HG03108 (cell line): ENCODE measurements at regions not wholly inside any gene's neighbourhood (a gene's known extent, or its start where the extent isn't known, plus 50 kb on each side); places are given as distances from the start of the nearest gene placed in this dataset.

Source experiments
- ATAC-seq: cut with Tn5 transposase; IDR thresholded peaks from one replicate; pipeline ENCODE4 v1.9.1; 2021; ENCODE audit warnings: moderate library complexity; ENCODE audit not compliant: unreplicated experiment

DNA sequence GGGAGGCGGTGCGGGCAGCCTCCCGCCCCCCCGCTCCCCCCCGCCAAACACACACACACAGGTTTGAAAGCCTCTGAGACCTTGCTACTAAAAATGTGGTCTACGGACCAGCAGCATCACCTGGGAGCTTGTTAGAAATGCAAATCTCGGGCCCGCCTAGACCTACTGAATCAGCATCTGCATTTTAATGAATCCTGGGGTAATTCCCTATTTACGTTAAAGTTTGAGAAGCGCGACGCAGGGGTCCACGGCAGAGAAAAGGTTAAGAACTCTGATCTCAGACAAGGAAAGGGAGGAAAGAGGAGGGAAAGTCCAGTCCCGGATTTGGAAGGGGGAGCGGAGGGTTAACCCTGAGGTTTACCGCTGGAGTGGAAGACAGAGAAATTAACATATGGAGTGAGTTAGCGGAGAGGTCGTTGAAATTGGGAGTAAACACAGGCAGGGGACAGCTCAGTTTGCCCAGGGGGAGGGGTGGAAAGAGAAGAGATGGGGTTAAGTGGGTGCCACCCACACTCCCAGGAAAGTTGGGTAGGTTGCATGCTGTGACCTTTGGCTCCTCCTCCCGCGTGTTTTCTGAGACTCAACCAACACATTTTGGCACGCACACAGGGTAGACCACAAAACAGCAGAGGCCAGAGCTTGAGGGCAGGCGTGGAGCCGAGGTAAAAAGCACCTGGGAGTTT lies 483.6 kb downstream of the BCOR start:
- ATAC-seq, result peak; percentile 44

DNA sequence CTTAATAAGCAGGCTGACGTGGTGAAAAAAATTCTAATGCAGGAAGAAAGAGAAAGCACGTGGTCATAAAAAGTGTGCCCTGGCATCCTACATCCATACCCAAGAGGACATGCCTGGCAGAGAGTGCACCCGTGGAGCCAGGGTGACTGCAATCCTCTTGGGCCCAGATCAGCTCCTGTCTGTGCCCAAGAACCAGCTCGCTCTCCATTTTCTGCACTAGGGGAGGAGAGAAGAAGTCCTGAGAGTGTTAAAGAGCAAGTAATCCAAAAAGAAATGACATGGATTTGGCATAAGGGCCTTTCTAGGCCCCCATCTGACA lies 483.1 kb downstream of the BCOR start:
- no peak for ATAC-seq

DNA sequence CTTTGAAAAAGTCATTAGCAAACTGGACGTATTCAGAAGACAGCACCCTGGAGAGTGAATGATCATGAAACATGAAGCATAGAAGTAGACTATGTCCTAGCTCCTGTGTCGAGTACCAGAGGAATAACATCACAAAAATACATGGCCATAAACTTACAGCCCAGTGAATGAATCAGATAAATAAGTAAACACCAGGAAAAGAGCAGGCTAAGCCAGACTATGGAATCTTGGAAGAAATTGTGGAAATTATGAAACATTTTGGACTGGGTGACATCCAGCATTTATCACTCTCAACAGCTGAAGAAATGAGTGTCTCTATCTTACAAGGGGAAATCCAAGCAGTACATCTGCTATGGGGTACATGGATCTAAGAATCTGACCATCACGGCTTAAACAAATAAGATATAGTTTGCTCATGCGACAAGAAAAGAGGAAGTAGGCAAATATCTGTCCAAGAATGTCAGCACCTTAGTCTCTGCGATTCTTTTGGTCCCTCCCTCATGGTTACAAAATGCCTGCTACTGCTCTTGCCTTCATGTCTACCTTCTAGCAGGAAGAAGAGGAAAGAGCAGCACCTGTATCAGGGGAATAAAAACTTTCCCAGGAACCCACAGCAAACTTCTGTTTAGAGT lies 481.5 kb downstream of the BCOR start:
- no peak for ATAC-seq

DNA sequence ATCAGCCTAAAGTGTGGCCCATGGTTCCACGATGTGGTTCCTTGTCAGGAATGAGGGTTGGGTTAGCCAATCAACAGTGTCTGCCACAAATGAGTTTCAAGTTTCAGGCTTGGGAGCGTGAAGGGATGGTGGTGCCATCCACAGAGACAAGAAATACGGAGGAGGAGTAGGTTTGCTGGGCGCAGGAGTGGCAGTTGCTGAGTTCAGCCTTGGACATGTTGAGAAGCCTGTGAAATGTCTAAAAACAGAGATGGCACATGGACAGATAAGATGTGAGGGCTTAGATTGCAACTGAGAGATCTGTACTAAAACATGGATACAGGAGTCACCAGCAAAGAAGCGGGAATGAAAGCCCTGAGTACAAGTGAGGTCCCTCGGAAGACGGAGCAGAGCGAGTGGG lies 481.0 kb downstream of the BCOR start:
- no peak for ATAC-seq

DNA sequence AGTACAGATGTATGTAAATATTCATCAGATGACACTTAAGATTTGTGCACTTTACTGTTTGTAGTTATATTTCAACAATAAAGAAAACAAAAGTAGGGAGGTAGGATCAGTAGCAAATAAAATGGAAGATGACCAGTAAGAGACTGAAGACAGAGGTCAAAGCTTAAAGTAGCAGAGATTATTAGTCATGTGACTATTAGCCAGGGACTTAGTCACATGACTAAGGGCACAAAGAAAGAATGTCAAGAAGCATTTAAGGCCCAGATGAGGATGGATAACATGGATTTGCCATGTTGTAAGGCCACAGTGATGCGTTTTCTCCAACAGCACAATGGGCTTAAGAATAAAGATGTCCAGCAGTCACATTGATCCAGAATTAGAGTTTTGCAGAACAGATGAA lies 479.6 kb downstream of the BCOR start:
- ATAC-seq, result no peak

DNA sequence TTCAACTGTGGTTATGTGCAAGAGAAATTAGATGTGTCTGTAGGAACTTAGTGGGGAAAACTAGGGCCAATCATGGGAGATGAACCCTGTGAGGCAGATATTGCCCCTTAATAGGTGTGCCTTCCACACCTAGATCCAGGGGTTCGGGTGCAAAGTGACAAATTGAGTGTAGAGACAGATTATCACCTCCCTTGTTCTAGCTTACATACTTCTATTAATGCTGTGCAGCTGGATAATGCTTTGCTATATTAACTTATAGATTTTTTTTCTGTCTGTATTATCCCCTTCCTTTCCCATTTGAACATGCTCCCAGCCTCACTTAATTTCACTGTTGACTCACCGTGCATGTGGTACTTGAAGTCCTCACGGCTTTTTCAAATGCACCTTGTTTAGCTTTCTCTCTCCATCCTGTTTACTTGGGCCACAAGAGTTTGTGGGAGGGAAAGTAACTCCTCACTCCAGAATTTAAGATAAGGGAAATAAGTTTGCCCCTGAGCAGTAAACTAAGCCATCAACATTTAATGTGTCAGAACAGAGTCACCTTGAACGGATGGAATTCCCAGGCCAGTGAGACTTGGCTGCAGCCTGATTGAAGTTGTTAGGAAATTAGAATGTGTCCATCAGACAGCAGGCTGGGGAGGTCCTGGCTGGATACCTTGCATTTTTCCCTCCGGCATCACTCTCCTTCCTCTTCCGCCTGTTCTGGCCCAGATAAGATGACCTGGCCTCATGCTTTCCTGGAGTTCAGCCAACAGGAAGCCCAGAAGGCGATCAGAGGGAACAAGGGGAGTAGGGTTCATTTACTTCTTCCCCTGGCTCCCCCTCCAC lies 478.4 kb downstream of the BCOR start:
- ATAC-seq, result no peak

DNA sequence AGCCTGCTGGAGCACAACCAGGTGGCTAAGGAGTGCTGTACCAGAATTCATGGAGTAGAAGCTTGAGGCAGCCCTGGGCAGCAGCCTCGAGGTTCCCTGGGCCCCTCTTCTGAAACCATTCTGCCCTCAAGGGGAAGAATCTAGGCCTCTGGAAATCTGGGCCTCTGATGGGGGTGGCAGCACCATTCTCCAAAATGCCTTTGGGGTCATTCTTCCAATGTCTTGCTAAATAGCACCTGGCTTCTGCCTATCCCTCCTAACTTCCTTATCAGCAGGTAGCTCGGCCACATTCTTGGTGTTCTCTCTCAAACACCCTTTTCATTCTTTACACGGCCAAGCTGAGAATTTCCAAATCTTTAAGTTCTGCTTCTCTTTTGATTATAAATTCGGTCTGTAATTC lies 473.6 kb downstream of the BCOR start:
- no peak for ATAC-seq

DNA sequence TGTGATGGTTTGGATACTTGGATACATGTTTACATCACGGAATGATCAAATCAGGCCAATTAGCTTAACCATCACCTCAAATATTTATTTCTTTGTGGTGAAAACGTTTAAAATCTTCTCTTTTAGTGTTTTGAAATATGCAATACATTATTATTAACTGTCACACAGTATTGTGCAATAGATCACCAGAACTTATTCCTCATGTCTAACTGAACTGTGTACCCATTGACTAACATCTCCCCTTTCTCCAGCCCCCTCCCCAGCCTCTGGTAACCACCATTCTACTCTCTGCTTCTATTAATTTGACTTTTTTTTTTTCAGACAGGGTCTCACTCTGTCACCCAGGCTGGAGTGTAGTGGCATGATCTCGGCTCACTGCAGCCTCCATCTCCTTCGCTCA lies 471.9 kb downstream of the BCOR start:
- ATAC-seq, result no peak

DNA sequence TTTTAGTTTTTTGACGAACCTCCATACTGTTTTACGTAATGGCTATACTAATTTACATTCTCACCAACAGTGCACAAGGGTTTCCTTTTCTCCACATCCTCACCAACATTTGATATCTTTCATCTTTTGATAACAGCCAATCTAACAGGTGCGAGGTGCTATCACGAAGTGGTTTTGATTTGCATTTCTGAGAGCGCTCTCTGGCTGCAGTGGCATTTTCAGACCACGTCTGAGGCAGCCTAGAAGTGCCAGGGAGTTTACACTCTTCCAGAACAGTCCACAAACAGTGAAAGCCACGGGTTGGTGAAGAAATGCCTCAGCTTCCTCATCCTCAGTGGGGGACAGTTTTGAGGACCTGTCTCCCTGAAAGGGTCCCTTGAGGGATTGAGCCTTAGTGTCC lies 471.0 kb downstream of the BCOR start:
- ATAC-seq, result no peak

DNA sequence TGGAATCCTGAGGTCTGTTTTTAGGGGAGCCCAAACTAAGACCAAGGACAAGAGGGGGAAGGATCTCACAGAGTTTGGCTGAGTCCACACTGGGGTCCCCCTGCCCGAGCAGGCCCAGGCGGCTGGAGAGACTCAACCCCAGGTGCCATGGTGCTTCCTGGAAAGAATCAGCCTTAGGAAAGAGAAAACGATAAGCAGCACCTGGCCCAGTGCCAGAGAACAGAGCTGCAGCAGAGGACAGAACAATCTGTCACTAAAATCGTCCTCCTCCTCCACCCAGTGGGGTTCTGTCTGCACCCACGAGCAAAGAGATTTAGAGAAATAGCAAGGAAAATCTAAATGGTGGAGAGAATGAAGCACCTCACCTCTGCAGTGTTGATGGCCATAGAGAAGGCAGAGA lies 470.5 kb downstream of the BCOR start:
- ATAC-seq, result no peak

DNA sequence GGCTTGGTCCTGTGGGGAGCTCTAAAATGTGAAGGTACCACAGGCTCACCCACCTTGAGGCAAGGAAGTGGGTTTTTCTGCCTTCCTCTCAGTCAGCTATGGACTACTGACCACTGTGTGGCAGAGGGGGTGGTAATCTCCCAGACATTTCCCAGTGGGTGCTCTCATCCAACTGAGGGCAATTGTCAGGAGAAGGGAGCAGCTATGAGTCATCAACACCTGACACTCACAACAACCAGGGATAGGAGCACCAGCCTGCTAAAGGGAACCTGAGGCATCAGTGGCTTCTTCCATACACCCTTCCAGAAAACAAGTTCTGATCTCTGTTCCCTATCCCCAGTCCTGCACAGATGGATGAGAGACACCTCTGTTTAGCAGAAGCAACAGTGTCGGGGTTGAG lies 468.8 kb downstream of the BCOR start:
- no peak for ATAC-seq

DNA sequence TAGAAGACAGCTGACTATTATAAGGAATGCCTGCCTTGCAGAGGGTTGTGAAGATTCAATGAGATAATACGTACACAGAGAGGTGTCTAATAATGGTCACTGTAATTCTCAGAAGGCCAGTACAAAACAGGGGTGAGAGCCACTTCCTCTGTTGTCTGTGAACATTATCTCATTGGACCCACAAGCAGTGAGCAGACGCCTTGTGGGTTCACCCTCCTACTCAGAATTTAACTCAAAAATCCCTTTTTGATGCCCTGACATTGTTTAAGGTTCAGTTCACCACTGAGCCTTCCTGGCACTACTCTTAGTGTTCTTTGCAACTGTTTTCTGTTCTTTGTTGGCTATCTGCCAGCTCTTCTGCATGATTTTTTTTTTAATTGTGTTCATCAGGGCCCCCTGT lies 467.4 kb downstream of the BCOR start:
- no peak for ATAC-seq

DNA sequence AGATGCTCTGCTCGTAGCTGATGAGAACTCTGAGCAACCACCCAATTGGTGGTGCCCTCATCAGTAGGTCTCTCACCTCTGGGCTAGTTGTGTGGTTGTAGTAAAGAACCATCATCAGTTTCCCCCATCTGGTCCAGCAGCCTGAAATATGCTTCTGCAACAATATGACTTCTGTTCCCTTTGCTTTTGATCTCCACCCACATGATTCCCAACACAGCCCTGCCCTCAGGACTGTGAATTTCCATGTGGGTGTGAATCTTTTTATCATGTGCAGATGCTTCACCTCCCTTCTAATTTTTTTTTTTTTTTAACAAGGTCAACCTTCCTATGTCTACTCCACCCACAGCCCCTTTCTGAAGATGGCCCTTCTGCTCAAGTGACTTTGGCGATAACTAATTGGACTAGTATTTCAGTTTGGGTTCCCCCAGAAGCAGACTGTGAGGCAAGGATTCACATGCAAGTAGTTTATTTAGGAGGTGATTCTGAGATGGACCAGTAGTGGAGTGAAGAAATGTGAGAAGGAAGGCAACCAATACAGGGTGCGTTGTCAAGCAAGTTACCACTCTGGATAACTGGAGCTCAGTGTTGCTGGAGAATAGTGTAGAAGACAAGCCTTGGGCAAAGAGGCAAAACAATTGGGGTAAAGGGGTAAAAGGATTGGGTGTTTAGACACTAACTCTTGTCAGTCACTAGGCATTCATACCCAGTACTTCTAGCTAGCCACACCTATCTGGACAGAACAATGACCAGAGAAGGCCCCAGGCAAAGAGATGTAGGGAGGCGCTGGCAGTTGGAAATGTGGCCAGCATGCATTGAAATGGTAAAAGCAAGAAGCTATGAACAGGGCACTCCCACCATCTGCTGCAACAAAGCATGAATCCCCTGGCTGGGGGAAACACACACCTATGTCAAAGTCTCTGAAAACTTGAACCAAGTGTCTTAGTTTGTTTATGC lies 466.2 kb downstream of the BCOR start:
- no peak for ATAC-seq

DNA sequence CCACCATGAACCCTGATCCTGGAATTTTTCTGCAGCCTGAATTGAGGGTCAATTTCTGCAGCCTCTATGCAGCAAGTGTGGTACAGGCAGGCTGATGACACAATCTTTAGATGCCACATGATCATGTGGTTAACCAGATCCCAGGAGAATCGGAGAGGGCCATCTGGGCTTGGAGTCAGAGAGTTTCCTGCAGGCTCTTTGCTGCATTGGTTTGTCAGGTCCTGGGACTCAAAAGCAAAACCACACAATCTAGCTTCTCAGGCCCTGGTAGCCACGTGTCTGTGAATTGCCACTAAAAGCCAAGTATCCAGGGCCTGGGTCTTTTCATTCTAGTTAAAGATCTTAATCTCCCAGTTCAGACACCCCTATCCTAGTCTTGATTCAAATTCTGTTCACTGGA lies 464.5 kb downstream of the BCOR start:
- ATAC-seq, result no peak

DNA sequence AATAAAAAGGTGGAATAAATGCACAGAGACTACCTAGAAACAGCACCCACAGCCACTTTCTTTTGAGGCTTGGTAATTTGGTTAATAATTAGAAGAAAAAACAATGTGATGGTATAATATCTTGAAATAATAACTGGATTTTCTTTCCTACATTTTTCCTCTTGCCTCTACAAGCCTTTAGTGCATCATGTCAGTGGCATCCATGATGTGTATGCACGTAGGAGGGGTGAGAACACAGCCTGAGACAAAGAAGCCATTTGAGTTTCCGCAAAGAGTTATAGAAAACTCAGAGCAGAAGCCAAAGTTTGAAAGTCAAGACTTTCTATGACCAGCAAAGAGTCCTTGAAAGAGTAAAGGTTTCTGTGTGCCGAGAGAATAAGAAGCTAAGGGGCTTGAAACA lies 461.3 kb downstream of the BCOR start:
- ATAC-seq, result no peak

DNA sequence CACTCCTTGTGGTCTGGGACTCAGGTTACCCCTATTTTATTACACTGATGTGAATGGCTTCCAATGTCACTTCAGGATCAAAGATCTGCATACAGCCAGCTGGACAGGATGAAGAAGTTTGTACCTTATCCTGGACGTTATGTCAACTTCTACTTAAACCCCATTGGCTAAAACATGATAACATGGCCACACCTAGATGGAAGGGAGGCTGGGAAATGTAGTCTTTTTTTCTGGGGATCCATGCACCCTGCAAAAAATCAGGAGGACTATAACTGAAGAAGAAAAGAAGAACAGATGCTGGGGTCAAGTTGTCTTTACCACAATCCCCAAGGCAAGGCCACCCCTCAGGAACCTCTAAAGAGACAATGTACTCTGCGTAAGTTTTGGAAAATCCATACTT lies 459.2 kb downstream of the BCOR start:
- no peak for ATAC-seq

DNA sequence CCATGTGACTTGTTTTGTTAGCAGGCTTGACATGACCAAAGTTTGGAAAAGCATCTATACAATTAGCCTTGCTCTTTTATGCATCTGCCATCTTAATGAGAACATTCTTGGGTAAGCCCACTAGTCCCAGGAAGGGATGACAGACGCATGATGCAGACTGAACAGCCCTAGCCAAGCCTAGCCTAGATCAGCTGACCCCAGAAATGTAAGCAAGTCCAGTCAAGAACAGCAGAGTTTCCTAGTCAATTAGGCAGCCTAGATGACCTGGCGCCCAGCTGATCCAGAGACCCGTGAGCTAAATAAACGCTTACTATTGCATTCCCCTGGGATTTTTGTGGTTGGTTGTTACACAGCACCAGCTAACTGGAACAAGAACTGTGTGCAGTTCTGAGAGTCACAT lies 457.9 kb downstream of the BCOR start:
- ATAC-seq, result no peak

DNA sequence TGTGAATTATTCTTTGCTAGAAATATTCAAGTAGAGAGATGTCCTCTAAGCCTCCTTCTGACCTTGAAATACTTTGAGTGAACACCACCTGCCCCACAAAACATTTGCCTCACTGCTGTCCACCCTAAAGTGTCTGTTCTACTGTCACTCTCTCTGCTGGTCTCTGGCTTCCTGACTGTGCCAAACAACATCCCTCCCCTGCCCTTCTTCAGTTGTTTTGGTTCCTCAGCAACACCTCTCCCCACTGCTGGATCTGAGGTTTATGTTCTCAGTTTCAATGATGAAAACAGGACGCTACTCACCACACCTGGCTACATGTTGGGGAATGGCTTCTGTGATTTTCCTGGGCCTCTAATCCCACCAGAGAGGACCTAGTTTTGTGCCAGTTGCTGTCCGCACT lies 456.9 kb downstream of the BCOR start:
- ATAC-seq, result no peak

DNA sequence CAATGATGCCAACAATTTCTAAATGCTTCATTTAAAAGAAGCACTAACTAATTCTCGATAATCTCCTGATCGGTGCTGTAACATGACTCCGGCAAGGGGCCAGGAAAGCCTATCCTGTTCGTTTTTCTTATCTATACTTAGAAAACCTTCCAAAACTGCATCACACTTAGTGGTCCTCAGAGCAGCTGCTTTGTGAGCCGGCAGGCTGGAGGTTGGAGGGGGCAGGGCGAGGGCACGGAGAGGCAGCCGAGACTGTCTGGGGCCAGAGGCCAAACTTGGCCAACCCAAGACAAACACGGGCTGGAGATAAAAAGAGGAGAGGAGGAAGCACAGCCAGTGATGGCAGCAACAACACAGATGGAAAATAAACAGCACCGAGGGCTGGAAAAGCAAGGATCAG lies 455.7 kb downstream of the BCOR start:
- no peak for ATAC-seq

DNA sequence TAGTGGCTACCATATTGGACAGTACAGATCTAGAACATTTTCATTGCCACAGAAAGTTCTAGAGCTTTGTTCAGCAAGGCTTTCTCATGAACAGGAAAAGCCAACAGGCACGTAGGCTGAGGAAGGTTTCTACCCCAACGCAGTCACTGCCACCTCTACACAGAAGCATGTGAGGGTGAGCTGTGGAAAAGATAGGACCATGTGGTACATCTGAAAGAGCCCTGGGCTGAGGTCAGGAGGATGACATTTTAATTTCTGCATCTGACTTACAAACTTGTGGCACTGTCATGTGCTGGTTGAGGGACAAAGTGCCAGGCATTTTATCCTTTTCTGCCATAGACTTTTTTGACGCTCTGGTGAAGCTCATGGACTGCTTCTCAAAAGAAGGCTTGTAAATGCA lies 454.2 kb downstream of the BCOR start:
- no peak for ATAC-seq

DNA sequence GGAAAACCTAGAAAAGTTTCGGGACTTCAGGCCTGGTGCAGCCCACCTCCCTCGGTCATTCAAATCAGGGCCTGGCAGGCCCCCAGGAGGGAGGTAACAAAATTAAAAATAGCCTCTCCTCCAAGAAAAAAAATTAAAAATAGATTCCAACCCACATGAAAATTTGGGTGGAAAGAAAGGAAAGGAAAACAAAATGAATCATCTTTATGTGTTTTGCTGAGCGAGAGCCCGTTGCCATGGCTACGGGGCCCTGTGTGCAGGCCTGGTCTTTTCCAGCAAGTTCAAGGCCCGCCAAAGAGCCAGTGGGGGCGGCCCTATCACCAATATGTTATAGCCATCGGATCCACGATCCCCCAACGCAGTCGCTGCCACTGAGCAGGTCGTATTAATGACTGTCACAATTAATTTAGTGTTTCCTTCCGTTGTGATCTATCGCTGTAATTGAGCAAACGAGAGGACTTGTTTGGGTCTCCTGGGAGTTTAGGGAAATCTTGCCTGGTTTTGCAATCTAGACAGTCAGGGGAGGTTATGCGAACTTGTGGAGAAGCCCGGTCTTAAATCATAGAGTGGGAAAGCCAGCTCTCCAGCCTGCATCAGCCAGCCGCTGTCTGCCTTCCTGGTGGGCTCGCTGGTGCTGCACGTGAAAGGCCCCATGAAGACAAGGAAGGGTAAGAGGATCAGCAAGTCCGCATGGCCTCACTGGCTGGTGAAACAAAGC lies 452.4 kb downstream of the BCOR start:
- ATAC-seq, result no peak
